Neuron (in vitro differentiated cells): ENCODE measurements at regions not wholly inside any gene's neighbourhood (a gene's known extent, or its start where the extent isn't known, plus 50 kb on each side); places are given as distances from the start of the nearest gene placed in this dataset.

Experiments
- H2AFZ ChIP-seq: one replicate; pipeline ENCODE4 v1.6.1; 2013; ENCODE audit warnings: low read depth, mild to moderate bottlenecking, inconsistent platforms, low read length, moderate library complexity
- H3K27me3 ChIP-seq: one replicate; pipeline ENCODE4 v1.6.1; 2013; ENCODE audit warnings: low read length; ENCODE audit not compliant: insufficient read depth
- H3K36me3 ChIP-seq: one replicate; pipeline ENCODE4 v1.6.1; 2013; ENCODE audit warnings: low read length; ENCODE audit not compliant: insufficient read depth
- H3K4me1 ChIP-seq: one replicate; pipeline ENCODE4 v1.6.1; 2013; ENCODE audit warnings: low read length; ENCODE audit not compliant: insufficient read depth
- H3K4me3 ChIP-seq: 2 replicates; pipeline ENCODE4 v1.5.1; 2013; ENCODE audit warnings: mild to moderate bottlenecking, low read length, moderate library complexity
- H3K9me3 ChIP-seq: one replicate; pipeline ENCODE4 v1.6.1; 2013; ENCODE audit warnings: low read length

GRCh38 chr1:233435622-233436021 lies 108.1 kb downstream of the MAP3K21 start:
- Histone ChIP-seq H3K4me3 (no peak overlapping the region), H3K27me3 (no peaks in the 10 kb centered on the region), H3K9me3 (no peaks in the 10 kb centered on the region), H3K4me1 (no peaks in the 10 kb centered on the region), H3K36me3 (no peaks in the 10 kb centered on the region), H2AFZ (no peak overlapping the region)

GRCh38 chr1:233439721-233440120 lies 112.2 kb downstream of the MAP3K21 start:
- Histone ChIP-seq H2AFZ (no peak overlapping the region), H3K36me3 (no peaks in the 10 kb centered on the region), H3K9me3 (no peaks in the 10 kb centered on the region), H3K27me3 (no peaks in the 10 kb centered on the region), H3K4me1 (no peaks in the 10 kb centered on the region), H3K4me3 (no peak overlapping the region)

DNA sequence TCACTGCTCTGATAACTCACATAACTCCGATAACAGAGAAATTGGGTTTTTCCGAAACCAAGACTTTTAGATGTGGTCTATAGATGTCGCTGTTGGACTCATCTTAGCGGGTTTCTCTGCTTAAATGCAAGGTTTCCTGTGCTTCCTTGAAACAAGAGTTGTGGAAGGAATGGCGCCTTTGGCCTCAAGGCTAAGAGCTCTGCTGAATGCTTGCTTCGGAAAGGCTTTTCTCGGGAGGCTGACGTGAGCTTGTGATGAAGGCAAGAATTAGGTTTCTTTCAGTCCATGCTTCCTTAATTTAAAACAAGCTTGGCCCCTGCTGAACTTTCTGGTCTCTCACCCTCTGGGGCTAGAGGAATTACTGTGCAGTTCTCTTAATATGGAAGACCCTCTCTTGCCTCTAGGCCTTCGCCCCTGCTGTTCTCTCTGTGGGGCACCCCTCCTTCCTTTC lies 113.5 kb downstream of the MAP3K21 start:
- Histone ChIP-seq H3K36me3 (no peaks in the 10 kb centered on the region), H2AFZ (no peak overlapping the region), H3K4me1 (no peaks in the 10 kb centered on the region), H3K27me3 (no peaks in the 10 kb centered on the region), H3K9me3 (no peaks in the 10 kb centered on the region), H3K4me3 (no peak overlapping the region)

DNA sequence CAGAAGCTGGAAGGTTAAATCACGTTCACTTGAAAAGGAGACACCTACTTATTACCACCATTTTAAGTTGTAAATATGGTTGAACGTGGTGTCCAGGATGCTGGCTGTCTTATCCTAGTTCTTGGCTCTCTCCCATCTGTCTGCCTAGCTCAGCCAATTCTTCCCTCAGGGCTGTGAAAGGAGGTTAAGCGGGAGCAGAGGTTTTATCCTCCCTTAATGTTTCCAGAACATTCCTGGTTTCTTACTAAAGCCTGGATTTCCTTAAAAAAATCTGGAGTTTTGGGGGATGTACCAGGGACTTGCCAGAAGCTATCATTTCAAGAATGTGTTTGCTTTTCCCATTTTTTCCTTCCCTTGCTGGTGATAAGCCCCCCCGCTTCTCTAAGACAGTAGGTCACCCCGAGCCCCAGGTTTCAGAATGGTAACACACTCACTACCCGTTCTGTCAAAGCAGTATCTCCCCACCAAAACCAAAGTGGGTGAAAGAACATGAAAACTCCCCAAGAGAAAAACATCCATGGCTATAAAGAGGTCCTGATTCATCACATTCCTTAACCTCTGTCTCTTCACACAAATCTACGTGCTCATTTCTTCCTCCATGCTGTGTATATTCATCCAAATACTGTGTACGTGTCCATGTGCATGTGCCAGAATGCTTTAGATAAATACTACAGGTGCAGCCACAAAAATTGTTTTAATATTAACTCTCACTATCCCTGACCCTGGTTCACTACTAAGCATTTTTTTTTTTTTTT lies 114.7 kb downstream of the MAP3K21 start:
- no peaks in the 10 kb centered on the region for H3K9me3 ChIP-seq
- no peaks in the 10 kb centered on the region for H3K27me3 ChIP-seq
- no peak overlapping the region for H3K4me3 ChIP-seq
- no peaks in the 10 kb centered on the region for H3K4me1 ChIP-seq
- no peak overlapping the region for H2AFZ ChIP-seq
- no peaks in the 10 kb centered on the region for H3K36me3 ChIP-seq

- Histone ChIP-seq H3K27me3 (no peaks in the 10 kb centered on the region), H2AFZ (no peak overlapping the region), H3K4me3 (no peak overlapping the region), H3K4me1 (no peaks in the 10 kb centered on the region), H3K36me3 (no peaks in the 10 kb centered on the region), H3K9me3 (no peaks in the 10 kb centered on the region)
Measured at GRCh38 chr1:233443040-233443760, 115.7 kb downstream of the MAP3K21 start.

- Histone ChIP-seq H3K4me3 (no peak overlapping the region), H3K27me3 (no peaks in the 10 kb centered on the region), H3K4me1 (no peaks in the 10 kb centered on the region), H3K36me3 (no peaks in the 10 kb centered on the region), H2AFZ (no peak overlapping the region), H3K9me3 (no peaks in the 10 kb centered on the region)
Measured at GRCh38 chr1:233444484-233444883, 117.0 kb downstream of the MAP3K21 start.

GRCh38 chr1:233445737-233446136 lies 118.2 kb downstream of the MAP3K21 start:
- H3K4me3 ChIP-seq: no peak overlapping the region
- H3K4me1 ChIP-seq: no peaks in the 10 kb centered on the region
- no peaks in the 10 kb centered on the region for H3K9me3 ChIP-seq
- no peaks in the 10 kb centered on the region for H3K36me3 ChIP-seq
- H3K27me3 ChIP-seq: no peaks in the 10 kb centered on the region
- no peak overlapping the region for H2AFZ ChIP-seq

DNA sequence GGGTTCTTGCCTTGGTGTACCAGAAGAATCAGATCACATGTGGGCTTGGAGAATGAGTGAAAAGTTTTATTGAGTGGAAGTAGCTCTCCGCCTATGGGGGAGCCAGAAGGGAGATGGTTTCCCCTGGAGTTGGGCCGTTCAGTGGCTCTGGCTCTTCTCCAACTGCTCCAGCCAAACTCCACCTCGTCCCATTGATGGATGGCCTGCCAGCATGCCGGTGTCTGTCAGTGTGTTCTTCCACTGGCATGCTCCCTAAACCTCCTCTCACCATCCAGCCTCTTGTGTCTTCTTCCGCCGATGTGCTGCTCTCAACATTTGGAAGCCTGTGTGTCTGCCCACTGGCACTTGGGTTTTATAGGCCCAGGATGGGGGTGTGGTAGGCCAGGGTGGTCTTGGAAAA lies 119.4 kb downstream of the MAP3K21 start:
- Histone ChIP-seq H3K4me3 (no peak overlapping the region), H2AFZ (no peak overlapping the region), H3K36me3 (no peaks in the 10 kb centered on the region), H3K27me3 (no peaks in the 10 kb centered on the region), H3K4me1 (no peaks in the 10 kb centered on the region), H3K9me3 (no peaks in the 10 kb centered on the region)

DNA sequence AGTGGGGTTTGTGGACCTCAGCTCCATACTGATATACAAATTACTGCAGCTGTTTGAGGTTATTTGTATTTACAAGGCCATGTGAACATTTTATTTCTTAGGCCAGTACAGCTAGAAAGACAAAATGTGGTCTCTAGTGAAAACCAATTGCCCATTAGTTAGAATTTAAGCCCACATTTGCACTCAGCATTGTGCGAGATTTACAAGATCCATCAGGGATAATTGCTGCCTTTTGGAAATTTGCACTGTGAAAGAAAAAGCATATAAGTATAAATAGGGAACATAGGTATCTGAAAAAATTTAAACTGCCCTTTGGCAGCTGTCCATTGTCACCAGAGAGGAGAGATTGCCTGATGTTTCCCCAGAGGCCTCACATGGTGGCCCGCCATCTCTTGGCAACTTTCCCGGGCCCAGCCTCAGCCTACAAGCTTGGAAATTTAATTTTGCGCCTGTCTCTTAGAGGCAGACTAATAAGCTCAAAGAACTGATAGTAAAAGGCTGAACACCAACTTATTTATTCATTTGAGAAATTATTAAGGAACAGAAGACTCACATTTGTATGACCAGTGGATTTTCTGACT lies 120.7 kb downstream of the MAP3K21 start:
- Histone ChIP-seq H3K4me1 (no peaks in the 10 kb centered on the region), H3K36me3 (no peaks in the 10 kb centered on the region), H2AFZ (no peak overlapping the region), H3K27me3 (no peaks in the 10 kb centered on the region), H3K4me3 (no peak overlapping the region), H3K9me3 (no peaks in the 10 kb centered on the region)

GRCh38 chr1:233452724-233453123 lies 125.2 kb downstream of the MAP3K21 start:
- no peaks in the 10 kb centered on the region for H3K9me3 ChIP-seq
- no peaks in the 10 kb centered on the region for H3K27me3 ChIP-seq
- H2AFZ ChIP-seq: no peak overlapping the region
- no peaks in the 10 kb centered on the region for H3K4me1 ChIP-seq
- no peaks in the 10 kb centered on the region for H3K36me3 ChIP-seq
- no peak overlapping the region for H3K4me3 ChIP-seq

GRCh38 chr1:233453433-233454200 lies 126.1 kb downstream of the MAP3K21 start:
- H2AFZ ChIP-seq: no peak overlapping the region
- no peaks in the 10 kb centered on the region for H3K36me3 ChIP-seq
- no peaks in the 10 kb centered on the region for H3K9me3 ChIP-seq
- H3K4me1 ChIP-seq: no peaks in the 10 kb centered on the region
- H3K27me3 ChIP-seq: no peaks in the 10 kb centered on the region
- no peak overlapping the region for H3K4me3 ChIP-seq

DNA sequence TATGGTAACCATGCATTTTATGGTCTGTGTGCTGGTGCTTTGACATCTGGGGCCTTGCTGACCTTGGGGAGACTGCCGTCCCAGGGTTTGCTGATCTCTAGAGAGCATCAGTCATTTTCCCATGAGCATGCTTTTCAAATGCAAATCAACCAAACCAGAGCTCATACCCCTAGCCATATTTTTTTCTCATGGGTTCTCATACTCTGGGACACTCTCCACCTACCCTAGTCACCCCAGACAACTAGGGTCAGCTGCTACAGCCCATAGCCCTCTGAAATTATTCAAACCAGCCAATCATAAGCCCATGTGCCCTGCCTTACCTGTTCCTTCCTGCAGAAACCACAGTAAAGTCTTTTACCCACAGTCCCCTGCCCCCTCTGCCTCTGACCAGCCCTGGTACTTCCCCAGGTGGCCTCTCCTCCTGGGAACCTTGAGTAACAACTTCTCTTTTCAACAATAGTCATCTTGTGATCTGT lies 132.0 kb downstream of the MAP3K21 start:
- Histone ChIP-seq H3K4me3 (no peak overlapping the region), H2AFZ (no peak overlapping the region), H3K36me3 (no peaks in the 10 kb centered on the region), H3K4me1 (peaks cover 4% of the 10 kb centered on the region), H3K9me3 (no peaks in the 10 kb centered on the region), H3K27me3 (no peaks in the 10 kb centered on the region)

DNA sequence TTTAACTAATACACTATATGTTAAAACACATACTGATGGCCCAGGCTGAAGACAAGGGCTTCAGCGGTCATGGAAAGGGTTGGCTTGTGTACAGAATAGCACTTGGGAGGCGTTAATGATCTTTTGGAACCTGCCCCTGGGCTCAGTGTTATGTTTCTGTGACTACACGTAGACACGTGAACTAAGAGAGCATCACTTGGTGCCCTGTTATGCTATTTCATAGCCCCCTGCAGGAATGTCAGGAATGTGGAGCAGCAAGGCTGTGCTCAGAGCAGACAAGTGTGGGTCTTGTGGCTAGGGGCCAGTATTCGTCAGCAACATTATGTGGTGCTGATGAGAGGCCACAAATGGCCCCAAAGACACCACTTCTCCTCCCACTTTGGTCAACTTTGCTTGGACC lies 132.4 kb downstream of the MAP3K21 start:
- Histone ChIP-seq H3K27me3 (no peaks in the 10 kb centered on the region), H3K4me3 (no peak overlapping the region), H3K9me3 (no peaks in the 10 kb centered on the region), H3K36me3 (no peaks in the 10 kb centered on the region), H3K4me1 (peaks cover 4% of the 10 kb centered on the region), H2AFZ (no peak overlapping the region)
